ENCODE measurements at regions not wholly inside any gene's neighbourhood (a gene's known extent, or its start where the extent isn't known, plus 50 kb on each side); places are given as distances from the start of the nearest gene placed in this dataset.

DNA sequence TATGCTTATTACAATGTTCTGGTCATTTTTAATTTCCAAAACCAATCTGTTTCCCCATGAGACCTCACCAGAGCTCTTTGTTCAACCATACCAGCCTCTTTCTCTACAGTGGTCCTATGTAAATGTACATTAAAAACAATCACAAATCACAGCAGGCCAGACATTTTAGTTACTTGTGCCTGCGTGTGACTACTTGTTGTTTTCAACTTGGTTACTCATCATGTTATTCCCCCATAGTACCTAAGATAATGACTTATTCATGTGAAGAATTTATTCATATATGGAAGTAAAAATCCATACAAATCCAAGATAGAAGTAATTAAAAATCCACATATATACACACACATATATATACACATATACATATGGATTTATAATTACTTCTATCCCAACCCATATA, 379.6 kb downstream of the SLITRK6 start:
- DNase-seq (ENCODE audit: low spot score in 2 of 2) (no peak), ATAC-seq (no peak)
- Mint-ChIP-seq H3K36me3 (no peaks in the 10 kb centered on the region), H3K27ac (no peak overlapping the region), H3K9me3 (no peaks in the 10 kb centered on the region)

DNA sequence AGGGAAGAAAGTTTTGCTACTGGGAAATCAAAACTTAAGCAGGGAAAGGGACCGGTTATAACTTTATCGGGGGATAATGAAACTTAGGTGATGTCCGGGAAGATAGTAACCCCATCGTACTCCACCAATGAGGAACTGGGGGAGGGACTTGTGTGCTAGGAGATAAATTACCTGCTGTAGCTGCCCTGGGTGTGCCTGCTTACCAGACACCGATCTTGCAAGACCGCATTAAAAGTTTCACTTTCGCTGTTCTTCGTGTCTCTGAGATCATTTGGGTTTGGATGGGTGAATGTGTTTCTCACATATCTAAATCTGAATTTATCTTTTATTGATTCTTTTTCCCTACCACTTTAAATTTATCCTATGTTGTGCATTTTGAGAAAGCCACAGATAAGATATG, 381.4 kb downstream of the SLITRK6 start:
- Mint-ChIP-seq H3K9me3 (no peaks in the 10 kb centered on the region), H3K27ac (no peak overlapping the region), H3K36me3 (no peaks in the 10 kb centered on the region)
- DNase-seq (ENCODE audit: low spot score in 2 of 2) (no peak), ATAC-seq (no peak)

DNA sequence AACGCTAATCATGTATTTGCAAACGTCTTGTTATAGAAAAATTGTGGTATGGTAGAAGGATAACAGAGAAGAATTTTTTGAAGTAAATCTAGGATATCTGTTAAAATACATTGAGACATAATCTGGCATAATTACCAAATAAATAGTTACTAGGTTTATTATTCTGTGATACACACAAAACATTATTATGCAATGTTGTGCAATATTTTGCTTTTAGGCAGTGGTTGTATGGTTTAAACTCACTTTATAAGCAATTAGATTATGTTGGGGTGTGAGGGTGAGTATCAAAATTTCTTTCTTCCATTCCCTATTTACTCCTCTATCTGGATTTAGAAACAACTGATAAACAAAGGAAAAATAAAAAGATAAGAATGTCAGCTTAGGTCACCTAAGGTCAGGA, 385.6 kb downstream of the SLITRK6 start:
- DNase-seq (ENCODE audit: low spot score in 2 of 2), result no peak
- Mint-ChIP-seq H3K9me3 (no peaks in the 10 kb centered on the region), H3K27ac (no peak overlapping the region), H3K36me3 (no peaks in the 10 kb centered on the region)
- no peak for ATAC-seq

DNA sequence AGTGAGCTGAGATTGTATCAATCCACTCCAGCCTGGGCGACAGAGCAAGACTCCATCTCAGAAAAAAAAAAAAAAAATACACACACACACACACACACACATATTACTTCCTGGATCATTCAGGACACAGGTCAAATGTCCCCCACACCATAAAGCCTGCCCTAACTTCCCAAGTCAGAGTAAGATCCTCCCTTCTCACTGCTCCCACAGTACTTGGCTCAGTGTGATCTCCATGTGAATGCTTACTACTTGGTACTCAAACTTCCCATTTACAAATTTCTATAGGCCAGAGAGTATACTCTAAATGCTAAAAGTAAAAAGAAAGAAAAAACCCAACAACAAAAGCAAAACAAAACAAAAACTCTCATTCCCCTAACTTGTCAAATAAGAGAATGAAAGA, 386.8 kb downstream of the SLITRK6 start:
- no peaks in the 10 kb centered on the region for H3K36me3 Mint-ChIP-seq
- ATAC-seq (no peak), DNase-seq (ENCODE audit: low spot score in 2 of 2) (no peak)
- H3K9me3 Mint-ChIP-seq, result no peaks in the 10 kb centered on the region
- H3K27ac Mint-ChIP-seq, result no peak overlapping the region

DNA sequence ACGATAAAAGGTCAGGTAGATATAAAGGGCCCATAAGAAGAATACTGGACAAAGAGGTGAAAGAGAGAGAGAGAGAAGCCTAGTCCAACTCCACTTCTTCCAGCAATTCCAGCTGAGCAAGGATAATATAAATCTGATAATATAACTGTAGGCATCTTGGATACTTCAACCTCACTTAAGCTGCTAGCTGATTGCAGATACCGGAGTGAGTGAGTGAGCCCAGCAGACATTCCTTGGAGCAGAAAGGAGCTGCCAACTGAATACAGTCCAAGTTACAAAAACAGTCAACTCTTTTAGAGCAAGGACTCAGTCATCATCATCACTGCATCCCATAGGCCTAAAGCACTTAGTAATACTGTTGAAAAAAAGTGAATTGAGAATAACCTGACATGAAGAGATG, 387.6 kb downstream of the SLITRK6 start:
- Mint-ChIP-seq H3K27ac (no peak overlapping the region), H3K36me3 (no peaks in the 10 kb centered on the region)

DNA sequence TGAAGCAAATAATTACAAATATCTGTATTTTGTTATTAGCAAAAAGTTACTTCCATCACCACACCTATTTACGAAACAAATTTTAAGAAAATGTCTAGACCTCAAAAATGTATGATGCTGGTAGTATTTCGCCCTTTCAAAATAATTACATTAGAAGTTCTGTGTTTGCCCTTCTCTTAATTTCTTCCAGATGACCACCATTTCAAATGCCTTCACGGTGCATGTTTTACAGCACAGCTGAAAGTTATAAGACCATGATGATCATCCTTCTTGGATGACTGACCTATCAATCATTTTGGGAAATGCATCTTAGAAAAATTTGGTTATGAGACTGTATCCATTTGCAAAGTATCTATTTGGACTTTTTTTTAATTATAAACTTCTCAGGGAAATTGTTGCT, 390.8 kb downstream of the SLITRK6 start:
- ATAC-seq (no peak), DNase-seq (ENCODE audit: low spot score in 2 of 2) (no peak)
- H3K27ac Mint-ChIP-seq, result no peak overlapping the region
- H3K36me3 Mint-ChIP-seq, result no peaks in the 10 kb centered on the region
- H3K9me3 Mint-ChIP-seq, result peaks cover 7 to 9% of the 10 kb centered on the region in 2 donors

More for the DNA sequence above, 387.6 kb downstream of the SLITRK6 start:
- no peaks in the 10 kb centered on the region for H3K9me3 Mint-ChIP-seq
- DNase-seq (ENCODE audit: low spot score in 2 of 2) (no peak), ATAC-seq (no peak)

DNA sequence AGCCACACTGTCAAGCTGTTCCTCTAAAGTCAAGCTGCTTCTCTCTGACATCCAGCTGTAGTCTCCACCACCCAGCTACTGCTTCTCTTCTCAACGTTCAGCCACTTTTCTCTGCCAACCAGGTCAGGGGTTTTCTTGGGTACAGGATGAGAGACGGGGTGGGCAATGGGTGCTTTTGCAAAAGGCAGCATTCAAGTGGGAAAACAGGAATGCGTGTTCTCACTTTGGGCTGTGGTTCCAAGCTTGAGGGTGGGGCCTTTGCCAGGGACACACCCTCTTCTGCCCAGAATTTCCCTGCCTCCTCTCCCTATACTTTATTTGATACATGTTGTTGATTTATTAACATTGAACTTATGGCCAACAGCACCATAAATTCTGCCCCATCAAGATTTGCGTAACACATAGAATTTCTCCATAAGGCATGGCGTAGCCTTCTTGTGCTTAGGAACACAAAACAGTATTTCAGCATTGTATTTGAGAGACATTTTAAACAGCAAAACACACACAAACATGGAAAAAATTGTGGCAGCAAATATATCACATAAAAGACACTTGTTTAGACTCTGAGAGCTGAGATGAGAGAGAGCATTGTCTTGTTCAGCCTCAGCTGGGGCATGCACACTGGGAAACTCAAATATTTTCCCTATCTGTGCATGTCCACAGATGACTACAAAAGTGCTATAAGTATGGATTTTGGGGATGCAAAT, 392.8 kb downstream of the SLITRK6 start:
- ATAC-seq, result no peak
- Mint-ChIP-seq H3K9me3 (peaks cover 7 to 11% of the 10 kb centered on the region in 2 donors), H3K27ac (no peak overlapping the region), H3K36me3 (no peaks in the 10 kb centered on the region)
- DNase-seq (ENCODE audit: low spot score in 2 of 2), result no peak

DNA sequence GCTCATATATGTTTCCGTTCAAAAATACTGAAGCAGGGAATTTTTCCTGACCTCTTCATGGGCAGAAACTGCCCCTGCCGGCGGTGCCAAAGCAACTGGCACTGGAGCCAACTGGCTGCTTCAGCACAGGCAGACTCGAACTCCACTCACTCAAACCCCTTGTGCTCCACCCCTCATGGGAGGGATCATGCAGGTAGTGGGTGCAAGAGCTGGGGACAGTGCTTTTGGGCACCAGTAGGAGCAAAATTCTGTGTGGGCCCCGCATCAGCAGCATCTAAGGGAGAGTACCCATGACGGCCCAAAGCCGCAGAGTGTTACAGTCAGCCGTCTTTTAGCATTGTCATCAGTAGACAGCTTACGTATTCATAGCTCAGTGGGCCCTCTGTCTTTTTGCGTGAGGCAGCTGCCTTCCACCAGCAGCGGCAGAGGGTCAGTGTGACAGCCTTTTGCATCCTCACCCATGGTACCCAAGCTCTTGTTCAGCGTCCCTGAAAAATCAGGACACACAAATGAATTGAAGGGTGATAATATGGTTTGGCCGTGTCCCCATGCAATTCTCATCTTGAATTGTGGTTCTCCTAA, 393.8 kb downstream of the SLITRK6 start:
- Mint-ChIP-seq H3K9me3 (peaks cover 7 to 14% of the 10 kb centered on the region in 2 donors), H3K27ac (no peak overlapping the region), H3K36me3 (no peaks in the 10 kb centered on the region)
- ATAC-seq (no peak), DNase-seq (ENCODE audit: low spot score in 2 of 2) (no peak)

DNA sequence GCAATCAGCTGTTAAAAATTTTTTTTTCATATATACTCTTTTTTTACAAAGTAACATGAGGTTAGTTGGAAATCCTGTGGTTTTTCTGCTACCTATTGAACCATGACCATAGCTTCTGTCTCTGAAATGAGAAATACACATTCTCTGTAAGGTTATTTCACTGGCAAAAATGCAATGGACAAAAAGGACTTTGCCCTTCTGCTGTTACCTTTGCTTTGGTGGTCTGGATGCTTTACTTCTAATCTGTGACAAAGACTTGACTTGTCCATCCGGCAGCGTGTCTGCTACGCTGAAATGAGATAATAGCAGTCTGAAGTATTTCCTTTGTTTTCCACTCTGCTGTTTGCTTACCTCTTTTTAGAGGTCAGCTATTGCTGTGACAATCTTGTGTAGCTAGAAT, 412.8 kb downstream of the SLITRK6 start:
- Mint-ChIP-seq H3K36me3 (no peaks in the 10 kb centered on the region), H3K27ac (no peak overlapping the region), H3K9me3 (peaks cover 7 to 8% of the 10 kb centered on the region in 2 donors)
- DNase-seq (ENCODE audit: low spot score in 2 of 2), result no peak
- no peak for ATAC-seq

DNA sequence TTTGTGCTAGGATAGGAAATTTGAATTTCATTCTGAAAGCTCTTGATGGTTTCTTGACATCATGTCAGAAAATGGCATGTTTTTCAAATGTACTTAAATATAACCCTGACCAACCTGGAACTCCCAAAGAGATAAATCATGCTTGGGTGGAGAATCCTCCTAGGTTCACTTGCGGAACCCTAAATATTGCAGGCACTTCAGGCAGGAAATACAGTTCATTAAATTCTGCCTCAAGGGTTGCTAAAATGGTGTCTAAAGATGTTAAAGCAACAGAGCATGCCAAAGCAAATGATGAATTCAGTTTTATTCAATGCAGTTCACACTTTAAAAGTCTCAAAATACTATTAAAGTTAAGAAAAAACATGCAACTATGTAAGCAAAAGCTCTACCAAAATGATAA, 415.9 kb downstream of the SLITRK6 start:
- no peak for ATAC-seq
- peaks cover 20% of the 10 kb centered on the region in 2 donors for H3K9me3 Mint-ChIP-seq
- H3K27ac Mint-ChIP-seq, result no peak overlapping the region
- no peak for DNase-seq (ENCODE audit: low spot score in 2 of 2)
- no peaks in the 10 kb centered on the region for H3K36me3 Mint-ChIP-seq

DNA sequence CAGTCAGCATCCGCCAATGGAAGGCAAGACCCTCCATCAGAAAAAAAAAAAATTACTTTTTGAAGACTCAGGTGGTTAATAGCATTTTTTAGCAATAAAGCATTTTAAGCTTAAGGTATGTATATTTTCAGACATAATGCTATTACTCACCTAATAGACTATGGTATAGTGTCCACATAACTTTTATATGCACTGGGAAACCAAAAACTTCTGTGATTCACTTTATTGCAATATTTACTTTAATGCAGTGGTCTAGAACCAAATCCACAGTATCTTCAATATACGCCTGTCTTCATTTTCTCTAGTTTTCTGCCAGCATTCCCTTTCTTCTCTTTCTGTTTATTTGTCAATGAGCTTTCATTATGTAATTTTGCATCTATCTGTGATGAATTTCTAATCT, 418.1 kb downstream of the SLITRK6 start:
- H3K36me3 Mint-ChIP-seq, result no peaks in the 10 kb centered on the region
- ATAC-seq, result no peak
- no peak for DNase-seq (ENCODE audit: low spot score in 2 of 2)
- no peak overlapping the region for H3K27ac Mint-ChIP-seq
- peaks cover 16 to 20% of the 10 kb centered on the region in 2 donors for H3K9me3 Mint-ChIP-seq

DNA sequence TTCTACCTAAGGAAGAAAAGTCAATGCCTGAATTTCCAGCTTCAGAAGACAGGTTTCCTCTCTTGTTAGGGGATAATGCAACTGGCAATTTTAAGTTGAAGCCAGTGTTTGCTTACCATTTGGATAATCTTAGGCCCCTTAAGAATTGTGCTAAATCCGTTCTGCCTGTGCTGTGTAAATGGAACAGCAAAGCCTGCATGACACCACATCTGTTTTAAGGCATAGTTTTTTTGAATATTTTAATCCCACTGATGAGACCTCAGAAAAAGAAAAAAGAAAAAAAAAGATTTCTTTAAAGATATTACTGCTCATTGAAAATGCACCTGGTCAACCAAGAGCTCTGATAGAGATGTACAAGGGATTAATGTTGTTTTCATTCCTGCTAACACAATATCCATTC, 419.2 kb downstream of the SLITRK6 start:
- ATAC-seq, result no peak
- Mint-ChIP-seq H3K9me3 (peaks cover 15% of the 10 kb centered on the region in 2 donors), H3K36me3 (no peaks in the 10 kb centered on the region), H3K27ac (no peak overlapping the region)
- DNase-seq (ENCODE audit: low spot score in 2 of 2), result no peak

DNA sequence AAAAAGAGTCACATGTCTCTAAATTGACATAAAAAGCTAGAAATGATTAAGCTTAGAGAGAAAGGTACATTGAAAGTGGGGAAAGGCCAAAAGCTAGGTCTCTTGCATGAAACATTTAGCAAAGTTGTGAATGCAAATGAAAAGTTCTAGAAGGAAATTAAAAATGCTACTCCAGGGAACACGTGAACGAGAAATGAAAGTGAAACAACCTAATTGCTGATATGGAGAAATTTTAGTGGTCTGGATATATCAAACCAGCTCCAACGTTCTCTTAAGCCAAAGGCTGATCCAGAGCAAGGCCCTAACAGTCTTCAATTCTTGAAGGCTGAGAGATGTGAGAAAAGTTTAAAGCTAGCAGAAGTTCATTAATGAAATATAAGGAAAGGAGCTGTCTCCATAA, 419.8 kb downstream of the SLITRK6 start:
- H3K36me3 Mint-ChIP-seq, result no peaks in the 10 kb centered on the region
- peaks cover 15 to 18% of the 10 kb centered on the region in 2 donors for H3K9me3 Mint-ChIP-seq
- no peak for ATAC-seq

DNA sequence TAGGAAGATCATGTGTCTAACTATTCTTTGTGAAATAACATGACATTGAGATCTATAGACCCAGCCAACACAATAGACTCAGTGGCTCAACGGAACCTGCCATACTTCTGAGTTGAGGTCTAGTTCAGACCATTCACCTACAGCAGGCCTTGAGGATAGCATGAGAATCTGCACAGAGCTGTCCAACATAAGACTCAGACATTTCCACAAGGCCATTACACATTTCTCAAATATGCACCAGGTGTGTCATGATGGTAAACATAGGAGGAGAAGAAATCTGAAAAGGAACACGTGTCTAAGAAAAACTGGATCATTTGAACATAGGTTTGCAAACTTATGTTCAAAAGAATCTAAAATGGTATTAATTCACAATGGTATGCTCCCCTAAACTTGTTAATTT, 421.4 kb downstream of the SLITRK6 start:
- Mint-ChIP-seq H3K36me3 (no peaks in the 10 kb centered on the region), H3K27ac (no peak overlapping the region), H3K9me3 (peaks cover 15 to 22% of the 10 kb centered on the region in 2 donors)
- ATAC-seq (no peak), DNase-seq (ENCODE audit: low spot score in 2 of 2) (no peak)

More for the DNA sequence above, 419.8 kb downstream of the SLITRK6 start:
- H3K27ac Mint-ChIP-seq, result no peak overlapping the region
- DNase-seq (ENCODE audit: low spot score in 2 of 2), result no peak

DNA sequence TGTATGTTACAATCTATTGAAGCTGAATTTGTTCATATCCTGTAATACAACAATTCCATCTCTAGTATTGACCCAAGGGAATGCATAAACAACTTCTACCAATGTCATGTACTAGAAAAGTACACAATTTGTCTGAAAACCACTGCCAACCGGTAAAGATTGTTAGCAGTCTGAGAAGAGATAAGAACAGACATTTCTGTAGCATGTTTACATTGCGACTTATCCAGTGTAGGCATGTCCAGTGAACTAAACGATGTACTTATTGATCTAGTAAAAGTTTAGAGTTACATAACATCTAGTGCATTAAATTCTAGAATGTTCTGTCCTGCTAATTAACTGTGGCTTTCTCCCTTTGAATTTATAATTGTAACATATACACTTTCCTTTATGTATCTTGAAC, 425.9 kb downstream of the SLITRK6 start:
- DNase-seq (ENCODE audit: low spot score in 2 of 2), result no peak
- no peak overlapping the region for H3K27ac Mint-ChIP-seq
- no peak for ATAC-seq
- peaks cover 0 to 11% of the 10 kb centered on the region in 2 donors for H3K9me3 Mint-ChIP-seq
- no peaks in the 10 kb centered on the region for H3K36me3 Mint-ChIP-seq

DNA sequence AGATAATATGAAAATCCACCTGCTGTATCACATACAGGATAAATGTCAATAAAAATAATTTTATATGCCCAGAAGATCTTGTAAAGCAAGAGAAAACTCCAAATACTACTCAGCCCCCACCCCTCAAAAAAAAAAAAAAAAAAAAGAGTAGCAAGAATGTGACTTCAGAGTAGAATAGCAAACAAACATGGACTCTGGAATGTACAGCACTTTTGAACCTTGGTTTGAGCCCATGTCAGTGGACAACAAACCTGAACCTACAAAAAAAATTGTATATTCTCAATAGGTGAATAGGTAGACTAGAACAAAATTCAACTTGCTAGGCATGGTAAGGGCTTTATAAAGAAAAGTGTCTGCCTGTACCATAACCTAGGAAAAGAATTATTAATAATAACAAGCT, 428.0 kb downstream of the SLITRK6 start:
- Mint-ChIP-seq H3K9me3 (peaks cover 0 to 11% of the 10 kb centered on the region in 2 donors), H3K36me3 (no peaks in the 10 kb centered on the region), H3K27ac (no peak overlapping the region)
- DNase-seq (ENCODE audit: low spot score in 2 of 2) (no peak), ATAC-seq (no peak)

DNA sequence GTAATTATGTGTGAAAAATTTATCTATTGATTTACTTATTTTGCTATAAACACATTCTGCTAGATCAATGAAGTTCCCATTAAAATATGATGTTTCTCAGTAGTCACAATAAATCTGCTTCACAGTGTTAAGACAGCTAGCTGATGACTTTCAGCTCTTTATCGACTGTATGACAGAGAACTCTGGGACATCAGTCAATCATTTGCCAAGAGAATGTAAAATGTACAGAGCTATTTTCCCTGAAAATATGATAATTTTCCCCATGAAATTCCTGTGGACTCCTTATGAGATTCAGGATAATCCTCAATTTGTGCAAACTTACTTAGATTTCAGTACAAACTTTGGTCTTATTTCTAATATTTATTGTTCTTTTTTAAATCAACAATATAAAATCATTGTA, 430.5 kb downstream of the SLITRK6 start:
- DNase-seq (ENCODE audit: low spot score in 2 of 2) (no peak), ATAC-seq (no peak)
- H3K27ac Mint-ChIP-seq, result no peak overlapping the region
- peaks cover 0 to 6% of the 10 kb centered on the region in 2 donors for H3K9me3 Mint-ChIP-seq
- no peaks in the 10 kb centered on the region for H3K36me3 Mint-ChIP-seq

DNA sequence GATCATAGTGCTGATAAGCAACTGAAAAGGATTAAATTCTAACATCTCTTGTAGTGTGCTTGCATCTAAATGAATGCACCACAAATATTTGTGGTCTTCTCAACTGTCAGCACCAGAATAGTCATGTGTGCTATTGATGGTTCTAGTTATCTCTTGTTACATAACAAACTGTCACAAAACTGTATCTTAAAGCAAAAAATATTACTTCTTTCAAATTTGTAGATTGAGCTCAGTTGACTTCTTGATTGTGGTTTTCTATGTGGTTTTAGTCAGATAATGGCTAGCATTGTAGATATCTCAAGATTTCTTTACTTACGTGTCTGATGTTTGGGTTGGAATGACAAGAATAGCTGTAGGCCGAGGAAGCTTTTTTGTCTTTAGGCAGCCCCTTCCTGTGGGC, 431.3 kb downstream of the SLITRK6 start:
- ATAC-seq, result no peak
- no peak for DNase-seq (ENCODE audit: low spot score in 2 of 2)
- H3K27ac Mint-ChIP-seq, result no peak overlapping the region
- H3K36me3 Mint-ChIP-seq, result no peaks in the 10 kb centered on the region
- H3K9me3 Mint-ChIP-seq, result peaks cover 0 to 3% of the 10 kb centered on the region in 2 donors
